ENCODE measurements at regions not wholly inside any gene's neighbourhood (a gene's known extent, or its start where the extent isn't known, plus 50 kb on each side); places are given as distances from the start of the nearest gene placed in this dataset.

GRCh38 chr4:125111323-125111722, 203.4 kb upstream of the FAT4 start:
- DNase-seq (ENCODE audit: low spot score), result no peak
- in situ Hi-C loops (cut with MboI; ENCODE audit: low pct_unique_long_range_greater_than_20kb, low sequenced_read_pairs, unreplicated experiment), result no loop called here
- TF ChIP-seq CTCF (IDR thresholded peaks at IDR 0.05; ENCODE audit: extremely low read depth, insufficient read depth, missing control alignments), result no peak

DNA sequence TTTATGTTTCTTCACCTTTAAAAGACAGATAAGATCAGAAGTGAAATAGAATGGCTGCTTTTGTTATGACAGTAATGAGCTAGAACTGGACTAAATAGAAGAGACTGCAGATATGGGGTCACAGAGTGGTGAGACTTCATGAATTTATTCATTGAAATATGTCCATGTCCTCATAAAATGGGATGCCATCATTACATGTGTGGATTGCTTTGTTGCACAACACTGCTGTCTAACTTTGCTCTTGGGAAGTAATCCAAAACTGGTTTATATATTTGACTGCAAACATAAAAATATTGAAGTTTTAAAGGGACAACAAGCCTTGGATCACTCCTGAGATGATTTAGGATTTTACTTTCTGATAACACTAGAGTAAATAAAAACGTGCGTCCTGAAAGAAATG, 209.2 kb upstream of the FAT4 start:
- in situ Hi-C loops (cut with MboI; ENCODE audit: low pct_unique_long_range_greater_than_20kb, low sequenced_read_pairs, unreplicated experiment), result no loop called here
- no peak for DNase-seq (ENCODE audit: low spot score)
- no peak for TF ChIP-seq CTCF (IDR thresholded peaks at IDR 0.05; ENCODE audit: extremely low read depth, insufficient read depth, missing control alignments)

DNA sequence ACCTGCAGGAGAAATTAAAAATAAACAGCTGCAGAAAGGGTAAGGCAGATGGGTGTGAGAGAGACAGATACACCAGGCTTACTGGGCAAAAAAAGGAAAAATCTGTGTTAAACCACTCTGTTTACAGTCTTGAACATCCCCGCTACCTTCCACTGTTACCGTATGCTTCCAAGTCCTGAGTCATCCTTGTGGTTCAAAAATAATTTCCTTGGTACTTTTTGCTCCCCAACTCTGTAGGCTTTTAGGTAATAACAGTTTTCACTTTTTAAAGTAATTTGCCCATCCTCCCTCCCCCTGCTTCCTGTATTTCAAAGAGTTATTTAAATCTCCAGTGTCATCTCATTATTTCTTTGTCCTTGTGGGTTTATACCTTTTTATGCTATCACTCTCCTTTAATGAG, 210.1 kb upstream of the FAT4 start:
- DNase-seq (ENCODE audit: low spot score), result no peak
- TF ChIP-seq CTCF (IDR thresholded peaks at IDR 0.05; ENCODE audit: extremely low read depth, insufficient read depth, missing control alignments), result no peak
- in situ Hi-C loops (cut with MboI; ENCODE audit: low pct_unique_long_range_greater_than_20kb, low sequenced_read_pairs, unreplicated experiment), result no loop called here

DNA sequence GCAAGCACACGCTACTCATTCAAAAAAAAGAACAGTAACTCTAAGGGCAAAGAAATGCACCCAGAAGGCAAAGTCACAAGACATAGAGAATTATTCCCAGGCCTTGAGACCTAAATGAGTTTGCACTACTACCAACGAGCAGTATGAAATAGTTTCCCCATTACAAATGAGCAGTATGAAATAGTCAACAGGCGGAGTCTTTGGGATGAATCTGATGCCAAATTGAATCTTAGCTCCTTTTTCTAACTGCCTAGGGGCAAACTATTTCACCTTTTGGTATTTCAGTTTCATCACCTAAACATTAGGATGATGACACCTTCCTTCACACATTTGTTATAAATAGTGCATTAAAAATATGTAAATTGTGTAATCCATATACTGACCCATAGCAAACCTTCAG, 213.0 kb upstream of the FAT4 start:
- TF ChIP-seq CTCF (IDR thresholded peaks at IDR 0.05; ENCODE audit: extremely low read depth, insufficient read depth, missing control alignments), result no peak
- in situ Hi-C loops (cut with MboI; ENCODE audit: low pct_unique_long_range_greater_than_20kb, low sequenced_read_pairs, unreplicated experiment), result no loop called here
- no peak for DNase-seq (ENCODE audit: low spot score)

DNA sequence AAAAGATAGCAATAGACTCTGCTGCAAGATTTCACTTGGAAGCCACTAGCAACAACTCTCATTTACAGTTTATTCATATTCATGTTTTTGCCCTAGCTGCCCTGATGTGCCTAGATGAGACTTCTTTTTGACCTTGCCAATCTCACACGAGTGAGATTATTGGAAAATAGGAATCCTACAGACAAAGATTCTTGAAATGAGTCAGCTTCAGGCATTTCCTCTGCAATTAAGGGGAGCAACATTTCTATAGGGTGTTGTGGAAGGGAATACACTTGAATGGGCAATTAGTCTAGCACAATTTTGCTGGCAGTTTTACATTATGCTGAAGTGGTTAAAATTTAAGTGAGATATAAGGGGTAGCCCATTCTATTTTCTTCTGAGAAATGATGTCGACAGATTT, 217.0 kb upstream of the FAT4 start:
- TF ChIP-seq CTCF (IDR thresholded peaks at IDR 0.05; ENCODE audit: extremely low read depth, insufficient read depth, missing control alignments), result no peak
- in situ Hi-C loops (cut with MboI; ENCODE audit: low pct_unique_long_range_greater_than_20kb, low sequenced_read_pairs, unreplicated experiment), result no loop called here
- DNase-seq (ENCODE audit: low spot score), result no peak

DNA sequence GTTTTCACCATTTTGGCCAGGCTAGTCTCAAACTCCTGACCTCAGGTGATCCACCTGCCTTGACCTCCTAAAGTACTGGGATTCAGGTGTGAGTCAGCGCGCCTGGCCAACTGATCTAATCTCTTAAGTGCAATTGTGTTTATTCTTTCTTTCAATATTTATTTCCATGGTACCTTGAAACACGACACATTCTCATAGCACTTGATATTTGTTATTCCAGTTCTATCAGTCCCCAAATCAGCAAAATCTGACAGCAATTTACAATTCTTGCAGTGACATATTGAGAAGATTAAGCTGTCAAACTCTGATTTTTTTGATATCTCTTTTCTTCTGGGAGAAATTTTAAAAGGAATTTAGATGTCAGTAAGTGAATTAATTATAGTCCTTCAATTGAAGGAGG, 218.1 kb upstream of the FAT4 start:
- no peak for TF ChIP-seq CTCF (IDR thresholded peaks at IDR 0.05; ENCODE audit: extremely low read depth, insufficient read depth, missing control alignments)
- in situ Hi-C loops (cut with MboI; ENCODE audit: low pct_unique_long_range_greater_than_20kb, low sequenced_read_pairs, unreplicated experiment), result no loop called here
- no peak for DNase-seq (ENCODE audit: low spot score)

- TF ChIP-seq CTCF (IDR thresholded peaks at IDR 0.05; ENCODE audit: extremely low read depth, insufficient read depth, missing control alignments), result no peak
- in situ Hi-C loops (cut with MboI; ENCODE audit: low pct_unique_long_range_greater_than_20kb, low sequenced_read_pairs, unreplicated experiment), result no loop called here
- DNase-seq (ENCODE audit: low spot score), result no peak
Observed at GRCh38 chr4:125091541-125091940, 223.2 kb upstream of the FAT4 start.
